Esophagus (tissue), 2 donors: ENCODE measurements at regions not wholly inside any gene's neighbourhood (a gene's known extent, or its start where the extent isn't known, plus 50 kb on each side); places are given as distances from the start of the nearest gene placed in this dataset.

ENCODE experiments used
- H3K27ac ChIP-seq, 2 donors: one replicate each; pipeline ENCODE4 v1.5.1; 2013; ENCODE audit warnings: low read depth in 2 of 2, mild to moderate bottlenecking in 2 of 2, inconsistent platforms in 1 of 2, low read length in 1 of 2, moderate library complexity in 1 of 2
- H3K27me3 ChIP-seq, 2 donors: one replicate each; pipeline ENCODE4 v1.6.1; 2013; ENCODE audit warnings: low read length in 2 of 2, control low read depth in 1 of 2, mild to moderate bottlenecking in 1 of 2; ENCODE audit not compliant: insufficient read depth in 2 of 2, control insufficient read depth in 1 of 2
- H3K36me3 ChIP-seq, 2 donors: one replicate each; pipeline ENCODE4 v1.6.1; 2013; ENCODE audit warnings: low read length in 1 of 2; ENCODE audit not compliant: control insufficient read depth in 2 of 2, insufficient read depth in 2 of 2
- H3K4me1 ChIP-seq, 2 donors: one replicate each; pipeline ENCODE4 v1.6.1; 2013; ENCODE audit warnings: low read length in 1 of 2; ENCODE audit not compliant: control insufficient read depth in 2 of 2, insufficient read depth in 2 of 2
- H3K4me3 ChIP-seq, 2 donors: one replicate each; pipeline ENCODE4 v1.5.1; 2013; ENCODE audit warnings: low read length in 2 of 2, mild to moderate bottlenecking in 2 of 2, low read depth in 1 of 2, moderate library complexity in 1 of 2
- H3K9me3 ChIP-seq, 2 donors: one replicate each; pipeline ENCODE4 v1.6.1; 2013; ENCODE audit warnings: mild to moderate bottlenecking in 2 of 2, low read depth in 1 of 2, low read length in 1 of 2, moderate library complexity in 1 of 2; ENCODE audit not compliant: control insufficient read depth in 2 of 2, insufficient read depth in 1 of 2
- WGBS, 2 donors: extraction: QIAGEN DNeasy Blood & Tissue Kit; methylation state at CpG; one replicate each; pipeline ENCODE4 v1.1.7; 2013; 5-methylcytosine and 5-hydroxymethylcytosine counted together
- donor health status: healthy with polysubstance abuse.
- donor health status: Bipolar disorder and iron deficiency.

DNA sequence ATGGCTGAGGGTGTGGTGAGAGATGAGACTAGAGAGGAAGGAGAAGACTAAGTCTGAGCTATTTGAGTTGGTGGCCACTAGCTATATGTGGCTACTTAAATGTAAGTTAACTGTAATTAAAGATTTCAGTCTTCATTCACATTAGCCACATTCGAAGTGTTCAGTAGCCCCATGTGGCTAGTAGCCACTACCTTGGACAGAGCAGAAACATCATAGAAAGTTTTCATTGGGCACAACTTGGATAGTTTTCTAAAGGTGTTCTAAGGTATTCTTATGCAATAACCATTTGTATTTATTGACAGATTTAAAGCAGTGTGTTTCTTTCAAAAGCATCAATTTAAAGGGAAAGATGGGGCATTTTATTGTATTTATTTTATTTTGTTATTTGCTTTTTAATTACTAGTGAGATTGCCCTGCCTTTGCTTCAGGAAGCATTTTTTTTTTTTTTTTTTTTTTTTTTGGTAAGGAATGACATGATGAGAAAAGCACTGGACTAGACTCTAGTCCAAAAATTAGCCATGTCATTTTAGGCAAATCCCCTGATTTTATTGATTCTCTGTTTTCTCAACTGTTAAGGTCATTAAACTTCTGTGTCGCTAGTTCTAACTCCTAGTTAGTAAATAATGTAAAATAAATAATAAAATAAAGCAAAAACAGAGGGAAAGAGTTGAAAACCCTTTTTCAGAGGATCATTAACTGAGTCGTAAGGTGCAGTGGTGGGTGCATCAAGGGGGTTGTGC, 153.0 kb upstream of the ROBO2 start:
- Histone ChIP-seq H3K4me1 (no peaks in the 10 kb centered on the region), H3K4me3 (no peak overlapping the region)
- WGBS, 2 donors, result 87 to 89% methylated on average over 3 of the region's 3 CpGs

GRCh38 chr3:76888856-76889255, 151.0 kb upstream of the ROBO2 start:
- Histone ChIP-seq H3K36me3 (no peaks in the 10 kb centered on the region), H3K27ac (no peak overlapping the region), H3K9me3 (no peaks in the 10 kb centered on the region), H3K4me1 (no peaks in the 10 kb centered on the region), H3K27me3 (no peaks in the 10 kb centered on the region), H3K4me3 (no peak overlapping the region)
- 35 to 48% methylated on average over 1 of the region's 1 CpG for WGBS, 2 donors

More for the DNA sequence above, 153.0 kb upstream of the ROBO2 start:
- Histone ChIP-seq H3K36me3 (no peaks in the 10 kb centered on the region), H3K27ac (no peak overlapping the region), H3K27me3 (no peaks in the 10 kb centered on the region), H3K9me3 (no peaks in the 10 kb centered on the region)

DNA sequence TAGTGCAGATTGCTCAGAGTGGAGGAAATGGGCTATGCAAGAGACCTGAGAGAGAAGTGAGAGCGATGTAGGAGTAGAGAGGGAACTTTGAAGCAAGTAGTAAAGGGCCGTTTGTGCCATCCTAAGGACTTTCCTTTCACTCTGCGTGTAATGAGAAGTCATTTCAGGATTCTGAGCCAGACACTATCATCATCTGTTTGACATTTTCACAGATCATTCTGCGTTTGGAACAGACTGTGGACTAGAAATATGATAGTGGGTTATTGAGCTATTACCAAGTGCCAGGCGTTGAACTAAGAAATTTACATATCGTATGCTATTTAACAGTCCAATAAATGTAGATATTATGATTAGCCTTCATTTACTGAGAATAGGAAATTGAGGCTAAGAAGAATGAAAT, 150.0 kb upstream of the ROBO2 start:
- no peaks in the 10 kb centered on the region for H3K27me3 ChIP-seq
- H3K27ac ChIP-seq, result no peak overlapping the region
- H3K36me3 ChIP-seq, result no peaks in the 10 kb centered on the region
- H3K4me1 ChIP-seq, result no peaks in the 10 kb centered on the region
- H3K4me3 ChIP-seq, result no peak overlapping the region
- WGBS, 2 donors, result 86 to 87% methylated on average over 6 of the region's 6 CpGs
- no peaks in the 10 kb centered on the region for H3K9me3 ChIP-seq

GRCh38 chr3:76897076-76897475, 142.8 kb upstream of the ROBO2 start:
- no peak overlapping the region for H3K27ac ChIP-seq
- H3K4me3 ChIP-seq, result no peak overlapping the region
- no peaks in the 10 kb centered on the region for H3K4me1 ChIP-seq
- H3K27me3 ChIP-seq, result no peaks in the 10 kb centered on the region
- 67 to 76% methylated on average over 2 of the region's 2 CpGs for WGBS, 2 donors
- H3K9me3 ChIP-seq, result no peaks in the 10 kb centered on the region
- no peaks in the 10 kb centered on the region for H3K36me3 ChIP-seq

DNA sequence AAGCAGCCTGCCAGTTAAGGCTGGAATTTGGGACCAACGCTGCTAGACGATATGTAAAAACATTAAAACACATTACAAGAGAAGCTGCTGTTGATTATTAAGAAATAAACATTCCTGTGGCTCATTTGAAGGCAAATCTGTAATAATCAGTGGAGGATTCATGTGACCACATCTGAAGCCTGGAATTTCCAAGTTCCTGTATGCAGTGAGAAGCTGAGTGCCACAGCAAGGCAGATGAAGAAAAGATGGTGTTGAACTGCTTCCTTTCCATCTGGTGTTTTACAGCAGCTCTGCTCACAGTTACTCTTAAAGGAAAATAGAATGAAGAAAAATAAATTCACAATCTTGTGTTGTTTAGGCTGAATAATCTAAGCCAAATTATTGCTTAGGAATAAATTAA, 139.3 kb upstream of the ROBO2 start:
- Histone ChIP-seq H3K27ac (no peak overlapping the region), H3K4me1 (no peaks in the 10 kb centered on the region), H3K36me3 (no peaks in the 10 kb centered on the region), H3K27me3 (no peaks in the 10 kb centered on the region), H3K4me3 (no peak overlapping the region), H3K9me3 (no peaks in the 10 kb centered on the region)
- WGBS, 2 donors, result 73% methylated on average over 2 of the region's 2 CpGs

- H3K36me3 ChIP-seq, result no peaks in the 10 kb centered on the region
- H3K4me1 ChIP-seq, result no peaks in the 10 kb centered on the region
- 15 to 19% methylated on average over 1 of the region's 1 CpG for WGBS, 2 donors
These were observed 131.7 kb upstream of the ROBO2 start for GRCh38 chr3:76908156-76908555.

DNA sequence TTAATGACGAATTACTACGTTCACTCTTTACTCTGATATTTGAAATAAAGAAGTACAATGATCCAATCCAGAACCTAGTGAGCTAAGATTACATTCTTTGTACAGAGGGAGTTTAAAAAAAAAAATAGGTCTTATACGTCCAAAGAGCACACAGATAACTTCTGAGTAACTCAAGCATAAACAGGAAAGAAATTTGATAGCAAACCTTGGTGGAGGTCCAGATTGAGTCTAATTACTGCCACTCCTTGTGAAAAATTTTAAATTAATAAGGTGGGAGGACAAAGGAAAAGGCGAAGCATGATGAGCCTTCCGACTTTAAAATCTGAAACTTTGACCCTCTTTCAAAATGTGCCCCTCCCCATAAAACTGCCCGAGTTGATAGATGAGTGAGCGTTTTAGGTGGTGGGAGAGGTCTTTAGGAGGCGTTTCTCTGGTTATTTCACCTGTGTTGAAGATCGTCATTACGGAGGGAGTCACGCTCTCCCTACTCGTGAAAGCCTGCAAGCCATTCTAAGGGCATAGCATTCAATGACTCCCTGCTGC, 127.0 kb upstream of the ROBO2 start:
- 65 to 72% methylated on average over 12 of the region's 12 CpGs for WGBS, 2 donors

More at GRCh38 chr3:76908156-76908555, 131.7 kb upstream of the ROBO2 start:
- H3K9me3 ChIP-seq, result no peaks in the 10 kb centered on the region
- H3K4me3 ChIP-seq, result no peak overlapping the region
- H3K27ac ChIP-seq, result no peak overlapping the region
- no peaks in the 10 kb centered on the region for H3K27me3 ChIP-seq

DNA sequence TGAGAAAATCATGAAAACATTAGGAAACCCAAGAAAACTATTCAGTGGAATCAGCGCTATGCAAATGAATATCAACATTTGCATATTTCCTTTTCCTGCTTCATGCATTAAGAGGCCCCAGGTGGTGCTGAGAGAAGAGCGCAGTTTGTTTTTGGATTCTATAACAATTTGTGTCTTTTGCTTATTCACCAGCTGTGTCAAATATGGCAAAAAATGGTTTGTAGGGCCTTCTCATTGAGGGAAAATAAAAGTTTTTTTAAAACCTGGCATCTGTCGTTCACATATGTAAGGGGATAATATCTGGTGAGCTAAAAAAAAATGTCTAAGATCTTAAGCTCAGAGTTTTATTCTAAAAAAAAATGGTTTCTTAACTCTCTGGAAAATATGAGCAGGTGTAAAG, 122.5 kb upstream of the ROBO2 start:
- Histone ChIP-seq H3K4me1 (no peaks in the 10 kb centered on the region), H3K9me3 (no peaks in the 10 kb centered on the region), H3K27ac (no peak overlapping the region), H3K4me3 (no peak overlapping the region), H3K27me3 (no peaks in the 10 kb centered on the region), H3K36me3 (no peaks in the 10 kb centered on the region)
- WGBS, 2 donors, result 84 to 93% methylated on average over 3 of the region's 3 CpGs

More for the DNA sequence above, 127.0 kb upstream of the ROBO2 start:
- no peaks in the 10 kb centered on the region for H3K36me3 ChIP-seq
- H3K4me1 ChIP-seq, result no peaks in the 10 kb centered on the region
- no peak overlapping the region for H3K4me3 ChIP-seq
- H3K27ac ChIP-seq, result no peak overlapping the region
- H3K27me3 ChIP-seq, result no peaks in the 10 kb centered on the region
- no peaks in the 10 kb centered on the region for H3K9me3 ChIP-seq

- H3K36me3 ChIP-seq, result no peaks in the 10 kb centered on the region
- H3K4me3 ChIP-seq, result no peak overlapping the region
- H3K27ac ChIP-seq, result no peak overlapping the region
- no peaks in the 10 kb centered on the region for H3K4me1 ChIP-seq
- no peaks in the 10 kb centered on the region for H3K9me3 ChIP-seq
- H3K27me3 ChIP-seq, result no peaks in the 10 kb centered on the region
These were observed 119.4 kb upstream of the ROBO2 start for GRCh38 chr3:76920511-76920910.

DNA sequence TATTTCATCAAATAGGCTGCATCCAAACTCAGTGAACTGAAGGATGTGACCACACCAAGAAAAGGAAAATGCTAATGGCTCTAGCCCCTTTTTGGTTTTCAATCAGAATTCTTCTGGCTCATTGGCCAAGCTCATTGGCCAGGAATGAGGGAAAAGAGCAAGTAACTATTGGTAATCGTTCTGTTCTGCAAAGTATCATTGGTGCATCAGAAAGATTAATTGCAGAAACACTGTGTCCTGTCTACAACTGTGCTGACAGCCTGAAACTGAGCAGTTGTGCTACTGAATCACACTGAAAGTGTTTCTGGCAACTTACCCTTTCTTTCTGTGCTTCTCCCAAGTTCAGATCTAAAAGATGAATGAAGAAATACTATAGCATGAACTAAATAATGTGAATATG, 116.4 kb upstream of the ROBO2 start:
- H3K27me3 ChIP-seq, result no peaks in the 10 kb centered on the region
- no peak overlapping the region for H3K27ac ChIP-seq
- no peak overlapping the region for H3K4me3 ChIP-seq
- H3K9me3 ChIP-seq, result no peaks in the 10 kb centered on the region
- H3K4me1 ChIP-seq, result no peaks in the 10 kb centered on the region
- H3K36me3 ChIP-seq, result no peaks in the 10 kb centered on the region
- 56 to 61% methylated on average over 1 of the region's 1 CpG for WGBS, 2 donors
